GM12878 (cell line): ENCODE measurements at regions not wholly inside any gene's neighbourhood (a gene's known extent, or its start where the extent isn't known, plus 50 kb on each side); places are given as distances from the start of the nearest gene placed in this dataset.
A peak's percentile ranks its signal among the peaks of the same experiment; 100 is the strongest.

Experiments
- CBX3 ChIP-seq: fragments of 200-600 bp; sonication (generic); IDR thresholded peaks from 2 replicates; pipeline ENCODE4 v1.6.1; 2016; ENCODE audit warnings: low read depth, borderline replicate concordance
- CTCF ChIP-seq, 3 experiments: IDR thresholded peaks in 2 of 3; conservative IDR thresholded peaks in 1 of 3; 2 replicates each; pipeline ENCODE4 v1.5.1; 2011; ENCODE audit warnings: low read depth in 3 of 3, low read length in 3 of 3, mild to moderate bottlenecking in 3 of 3, control low read depth in 2 of 3, moderate library complexity in 2 of 3, inconsistent platforms in 1 of 3, mixed read lengths in 1 of 3; ENCODE audit not compliant: control insufficient read depth in 2 of 3, insufficient read depth in 1 of 3; ENCODE audit errors: extremely low read depth in 1 of 3
- EP300 ChIP-seq, 2 experiments: fragments of 150-350 bp in 1 of 2; IDR thresholded peaks; 2 replicates each; pipeline ENCODE4 v1.6.1; 2011 to 2012; ENCODE audit warnings: low read depth in 2 of 2, low read length in 2 of 2, borderline replicate concordance in 1 of 2, improper control_type of control experiment in 1 of 2, inconsistent platforms in 1 of 2; ENCODE audit not compliant: control insufficient read depth in 1 of 2
- MTA3 ChIP-seq: IDR thresholded peaks from 2 replicates; pipeline ENCODE4 v1.6.1; 2012; ENCODE audit warnings: low read length, inconsistent platforms, borderline replicate concordance
- REST ChIP-seq: IDR thresholded peaks from 2 replicates; pipeline ENCODE4 v1.6.1; 2012; ENCODE audit warnings: mild to moderate bottlenecking, low read depth, low read length
- TF ChIP-seq, protein P1 (sequence below): IDR thresholded peaks from 2 replicates; pipeline ENCODE4 v1.6.1; 2011; ENCODE audit warnings: low read depth, mild to moderate bottlenecking, low read length, moderate library complexity, borderline replicate concordance; ENCODE audit errors: extremely low read depth

DNA sequence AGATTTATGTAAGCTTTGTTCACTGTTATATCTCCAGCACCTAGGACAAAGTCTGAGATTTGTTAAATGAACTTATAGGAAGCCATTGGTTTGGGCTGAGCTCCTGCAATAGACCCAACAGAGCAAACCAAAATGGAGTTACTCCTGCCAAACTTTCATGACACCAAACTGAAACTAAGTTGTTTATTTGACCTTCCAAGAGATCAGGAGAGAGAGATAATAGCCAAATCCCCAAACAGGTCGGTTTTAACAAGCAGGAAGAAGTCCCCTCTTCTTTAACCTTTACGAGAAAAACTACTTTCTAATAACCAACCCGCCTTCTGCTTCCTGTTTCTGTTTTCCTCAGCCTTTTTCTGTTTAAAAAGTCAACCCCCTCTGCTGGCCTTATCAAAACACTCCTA, 54.9 kb upstream of the ATP12A start:
- TF ChIP-seq CTCF (IDR thresholded peaks at IDR 0.05 in 2 of 3, conservative IDR thresholded peaks at IDR 0.05 in 1 of 3; ENCODE audit: control insufficient read depth in 2 of 3, extremely low read depth in 1 of 3, insufficient read depth in 1 of 3, low read depth in 3 of 3, low read length in 3 of 3) = no peak
- no peak for TF ChIP-seq EP300 (IDR thresholded peaks at IDR 0.05; ENCODE audit: borderline replicate concordance in 1 of 2, control insufficient read depth in 1 of 2, low read depth in 2 of 2, low read length in 2 of 2)
- TF ChIP-seq MTA3 = peak; percentile 45; the same call in 1 of the 2 replicates
- TF ChIP-seq, protein P1, sequence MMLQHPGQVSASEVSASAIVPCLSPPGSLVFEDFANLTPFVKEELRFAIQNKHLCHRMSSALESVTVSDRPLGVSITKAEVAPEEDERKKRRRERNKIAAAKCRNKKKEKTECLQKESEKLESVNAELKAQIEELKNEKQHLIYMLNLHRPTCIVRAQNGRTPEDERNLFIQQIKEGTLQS = no peak
- TF ChIP-seq REST = no peak
- TF ChIP-seq CBX3 = no peak
